NCI-H524 (cell line): ENCODE measurements at regions not wholly inside any gene's neighbourhood (a gene's known extent, or its start where the extent isn't known, plus 50 kb on each side); places are given as distances from the start of the nearest gene placed in this dataset.

ENCODE experiments used
- DNase-seq, 2 experiments: peaks; one replicate each; lab custom pipeline; 2025; lab: John Stamatoyannopoulos, UW

DNA sequence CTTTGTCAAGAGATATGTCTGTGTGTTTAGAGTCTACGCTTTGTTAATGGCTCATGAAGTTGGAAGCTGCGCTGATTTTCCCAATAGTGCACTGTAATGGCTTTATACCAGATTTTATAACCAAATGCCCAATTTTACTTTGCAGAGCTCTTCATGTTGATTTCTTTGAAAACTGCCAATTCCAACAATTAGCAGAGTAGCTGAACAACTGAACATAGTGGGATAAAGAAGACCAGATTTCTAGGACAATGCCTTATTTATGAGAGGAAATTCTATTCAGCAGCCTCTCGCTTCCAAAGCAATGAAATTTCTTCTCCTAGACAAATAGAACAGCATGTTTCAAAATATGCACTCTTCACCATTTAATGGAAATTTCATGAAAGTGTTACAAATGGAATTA lies 66.9 kb upstream of the PROK2 start:
- DNase-seq: no peak

DNA sequence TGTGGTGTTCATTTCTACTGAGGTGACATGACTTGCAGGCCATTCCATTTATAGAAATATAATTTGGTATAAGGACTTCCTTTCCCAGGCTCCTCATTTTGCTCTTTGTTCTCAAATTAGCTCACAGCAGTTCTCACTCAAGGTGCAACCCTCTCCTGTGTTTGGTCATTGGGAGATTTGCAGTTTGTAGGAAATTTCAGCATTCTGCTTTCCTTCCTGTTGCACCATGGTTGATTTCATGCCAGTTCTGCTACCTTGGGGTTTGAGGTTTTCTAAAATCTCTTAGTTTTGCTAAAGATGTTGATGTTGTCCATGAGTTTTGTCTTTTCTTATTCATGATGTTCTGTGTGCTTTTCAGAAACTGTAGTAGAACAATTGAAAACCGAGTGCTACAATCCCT lies 65.7 kb upstream of the PROK2 start:
- DNase-seq: no peak

DNA sequence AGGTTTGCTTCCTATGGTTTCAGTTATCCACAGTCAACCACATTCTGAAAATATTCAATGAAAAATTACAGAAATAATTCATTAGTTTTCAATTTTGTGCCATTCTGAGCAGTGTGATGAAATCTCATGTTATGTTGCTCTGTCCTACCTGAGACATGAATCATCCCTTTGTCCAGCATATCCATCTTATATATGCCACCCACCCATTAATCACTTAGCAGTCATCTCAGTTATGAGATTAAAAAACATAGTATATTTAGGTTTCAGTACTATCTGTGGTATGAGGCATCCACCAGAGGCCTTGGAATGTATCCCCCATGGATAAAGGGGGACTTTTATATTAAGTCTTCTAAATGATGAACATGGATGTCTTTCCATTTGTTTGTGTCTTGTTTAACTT lies 64.7 kb upstream of the PROK2 start:
- DNase-seq: no peak

DNA sequence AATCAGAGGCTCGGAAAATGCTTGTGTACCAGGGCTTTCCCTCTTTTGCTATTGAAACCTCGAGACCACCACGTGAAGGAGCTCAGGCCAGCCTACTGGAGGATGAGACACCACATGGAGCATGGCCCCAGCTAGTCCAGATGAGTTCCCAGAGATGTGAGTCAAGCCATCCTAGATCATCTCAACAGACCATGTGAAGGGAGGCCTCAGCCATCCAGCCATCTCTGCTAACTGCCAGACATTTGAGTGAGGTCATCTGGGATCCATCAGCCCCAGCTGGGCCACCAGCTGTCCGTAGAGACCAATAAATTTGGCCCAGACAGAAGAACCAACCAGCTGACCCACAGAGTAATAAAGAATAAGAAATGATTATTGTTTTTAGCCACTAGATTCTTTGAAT lies 62.8 kb upstream of the PROK2 start:
- peak in 1 of 2 experiments; percentile 4 for DNase-seq

DNA sequence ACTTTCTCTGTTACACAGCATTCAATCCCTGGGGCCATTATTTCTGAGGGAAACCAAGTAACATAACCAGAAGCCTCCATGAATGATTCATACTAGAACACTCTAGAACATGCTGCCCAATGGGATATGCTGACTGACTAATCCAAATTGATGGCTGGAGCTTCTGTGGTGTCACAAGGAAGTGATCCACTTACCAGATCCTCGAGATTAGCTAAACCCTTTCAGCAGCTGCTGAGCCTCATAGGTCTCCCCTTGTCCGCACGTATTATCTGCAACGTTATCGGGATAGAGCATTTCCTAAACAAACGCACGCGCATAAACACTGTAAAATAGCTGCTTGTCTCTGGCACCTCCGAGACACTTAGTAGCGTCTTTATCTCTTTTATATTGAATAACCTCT lies 61.2 kb upstream of the PROK2 start:
- DNase-seq: peak; percentile 69 to 92

DNA sequence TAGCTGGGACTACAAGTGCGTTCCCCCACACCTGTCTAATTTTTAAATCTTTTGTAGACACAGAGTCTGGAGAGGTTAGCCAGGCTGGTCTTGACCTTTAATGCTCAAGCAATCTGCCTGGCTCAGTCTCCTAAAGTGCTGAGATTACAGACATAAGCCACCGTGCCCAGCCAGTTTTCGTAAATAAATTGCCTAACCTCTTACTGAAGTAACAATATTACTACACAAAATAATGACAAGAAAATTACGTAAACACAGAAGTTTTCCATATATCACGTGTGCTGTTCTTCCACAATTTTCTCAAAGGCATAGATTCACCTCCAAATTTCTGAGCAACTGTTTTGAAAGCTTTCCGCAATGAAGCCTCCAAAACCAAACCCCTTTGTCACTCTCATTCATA lies 58.1 kb upstream of the PROK2 start:
- DNase-seq: peak in 1 of 2 experiments; percentile 5

DNA sequence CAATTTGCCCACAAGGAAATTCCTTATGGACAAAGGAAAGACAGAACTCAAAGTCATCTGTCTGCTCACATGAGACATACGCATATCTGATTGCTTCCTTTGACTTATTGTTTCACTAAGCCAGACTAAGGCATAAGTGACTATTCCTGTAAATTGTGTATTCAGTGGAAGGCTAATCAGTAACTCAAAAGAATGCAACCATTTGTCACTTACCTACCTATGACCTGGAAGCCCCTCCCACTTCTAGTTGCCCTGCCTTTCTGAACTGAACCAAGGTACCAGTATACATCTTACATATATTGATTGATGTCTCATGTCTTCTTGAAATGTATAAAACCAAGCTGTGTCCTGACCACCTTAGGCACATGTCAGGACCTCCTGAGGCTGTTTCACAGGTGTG lies 53.5 kb upstream of the PROK2 start:
- no peak for DNase-seq
